Skeletal muscle tissue (tissue), 3 donors: ENCODE measurements at regions not wholly inside any gene's neighbourhood (a gene's known extent, or its start where the extent isn't known, plus 50 kb on each side); places are given as distances from the start of the nearest gene placed in this dataset.
"Not testable (repeated sequence)": the region's sequence is repeated elsewhere in the genome, so short reads cannot be mapped to it uniquely, and the experiment has no call there.

Experiments
- H3K27ac ChIP-seq: one replicate; pipeline ENCODE4 v1.7.0; 2013; ENCODE audit warnings: mild to moderate bottlenecking, low read depth, low read length, inconsistent platforms
- H3K27me3 ChIP-seq, 3 donors: one replicate each; pipeline ENCODE4 v1.7.0; 2013; ENCODE audit warnings: low read length in 3 of 3; ENCODE audit not compliant: control insufficient read depth in 3 of 3, insufficient read depth in 3 of 3
- H3K36me3 ChIP-seq, 3 donors: one replicate each; pipeline ENCODE4 v1.7.0; 2013; ENCODE audit warnings: low read length in 3 of 3; ENCODE audit not compliant: control insufficient read depth in 3 of 3, insufficient read depth in 3 of 3
- H3K4me1 ChIP-seq, 3 donors: one replicate each; pipeline ENCODE4 v1.7.0; 2013; ENCODE audit warnings: low read length in 3 of 3, mild to moderate bottlenecking in 3 of 3; ENCODE audit not compliant: control insufficient read depth in 3 of 3, insufficient read depth in 3 of 3
- H3K4me3 ChIP-seq, 3 donors: one replicate each; pipeline ENCODE4 v1.7.0; 2013; ENCODE audit warnings: low read length in 3 of 3
- H3K9ac ChIP-seq, 3 donors: one replicate each; pipeline ENCODE4 v1.7.0; 2013; ENCODE audit warnings: low read length in 3 of 3, mild to moderate bottlenecking in 3 of 3, moderate library complexity in 2 of 3, low read depth in 1 of 3
- H3K9me3 ChIP-seq, 3 donors: one replicate each; pipeline ENCODE4 v1.7.0; 2013; ENCODE audit warnings: low read length in 3 of 3; ENCODE audit not compliant: control insufficient read depth in 3 of 3
- donor health status: Osteomylitis.

- no peaks in the 10 kb centered on the region for H3K9me3 ChIP-seq
- no peaks in the 10 kb centered on the region for H3K4me1 ChIP-seq
- H3K27ac ChIP-seq: no peak overlapping the region
- H3K4me3 ChIP-seq: no peak overlapping the region
- no peaks in the 10 kb centered on the region for H3K27me3 ChIP-seq
- no peak overlapping the region for H3K9ac ChIP-seq
- H3K36me3 ChIP-seq: no peaks in the 10 kb centered on the region
These were observed 200.0 kb upstream of the GK2 start for GRCh38 chr4:79607979-79608378.

- H3K36me3 ChIP-seq: no peaks in the 10 kb centered on the region
- H3K27ac ChIP-seq: no peak overlapping the region
- no peak overlapping the region for H3K9ac ChIP-seq
- H3K27me3 ChIP-seq: no peaks in the 10 kb centered on the region
- H3K9me3 ChIP-seq: no peaks in the 10 kb centered on the region
- peaks cover 0 to 2% (median 0%) of the 10 kb centered on the region in 3 donors for H3K4me1 ChIP-seq
- no peak overlapping the region for H3K4me3 ChIP-seq
These were observed 196.1 kb upstream of the GK2 start for GRCh38 chr4:79604152-79604551.

GRCh38 chr4:79603681-79604080, 195.7 kb upstream of the GK2 start:
- Histone ChIP-seq H3K4me3 (no peak overlapping the region), H3K9me3 (no peaks in the 10 kb centered on the region), H3K4me1 (peaks cover 0 to 2% (median under 1%) of the 10 kb centered on the region in 3 donors), H3K27ac (no peak overlapping the region), H3K9ac (no peak overlapping the region), H3K36me3 (no peaks in the 10 kb centered on the region), H3K27me3 (no peaks in the 10 kb centered on the region)

GRCh38 chr4:79599691-79600090, 191.7 kb upstream of the GK2 start:
- H3K4me1 ChIP-seq: peaks cover 0 to 2% (median 2%) of the 10 kb centered on the region in 3 donors
- H3K9ac ChIP-seq: no peak overlapping the region
- no peaks in the 10 kb centered on the region for H3K27me3 ChIP-seq
- H3K9me3 ChIP-seq: no peaks in the 10 kb centered on the region
- H3K4me3 ChIP-seq: no peak overlapping the region
- H3K27ac ChIP-seq: no peak overlapping the region
- no peaks in the 10 kb centered on the region for H3K36me3 ChIP-seq

GRCh38 chr4:79598801-79599200, 190.8 kb upstream of the GK2 start:
- Histone ChIP-seq H3K4me3 (no peak overlapping the region), H3K9me3 (no peaks in the 10 kb centered on the region), H3K36me3 (no peaks in the 10 kb centered on the region), H3K27ac (no peak overlapping the region), H3K4me1 (peaks cover 0 to 2% (median 2%) of the 10 kb centered on the region in 3 donors), H3K9ac (no peak overlapping the region), H3K27me3 (no peaks in the 10 kb centered on the region)

GRCh38 chr4:79598214-79598613, 190.2 kb upstream of the GK2 start:
- H3K36me3 ChIP-seq: no peaks in the 10 kb centered on the region
- no peaks in the 10 kb centered on the region for H3K27me3 ChIP-seq
- no peaks in the 10 kb centered on the region for H3K9me3 ChIP-seq
- no peak overlapping the region for H3K9ac ChIP-seq
- H3K4me1 ChIP-seq: peaks cover 0 to 2% (median 2%) of the 10 kb centered on the region in 3 donors
- H3K27ac ChIP-seq: no peak overlapping the region
- H3K4me3 ChIP-seq: no peak overlapping the region

GRCh38 chr4:79597266-79597665, 189.2 kb upstream of the GK2 start:
- H3K36me3 ChIP-seq: no peaks in the 10 kb centered on the region
- H3K9ac ChIP-seq: no peak overlapping the region
- no peaks in the 10 kb centered on the region for H3K27me3 ChIP-seq
- peaks cover 0 to 2% (median 2%) of the 10 kb centered on the region in 3 donors for H3K4me1 ChIP-seq
- H3K4me3 ChIP-seq: no peak overlapping the region
- H3K27ac ChIP-seq: no peak overlapping the region
- no peaks in the 10 kb centered on the region for H3K9me3 ChIP-seq

- H3K9me3 ChIP-seq: not testable (repeated sequence)
These were observed 184.2 kb upstream of the GK2 start for GRCh38 chr4:79592218-79592617.

GRCh38 chr4:79588679-79589078, 180.7 kb upstream of the GK2 start:
- H3K9ac ChIP-seq: no peak overlapping the region
- no peaks in the 10 kb centered on the region for H3K9me3 ChIP-seq
- H3K27me3 ChIP-seq: no peaks in the 10 kb centered on the region
- no peak overlapping the region for H3K4me3 ChIP-seq
- no peak overlapping the region for H3K27ac ChIP-seq
- peaks cover 0 to 4% (median 0%) of the 10 kb centered on the region in 3 donors for H3K4me1 ChIP-seq
- H3K36me3 ChIP-seq: no peaks in the 10 kb centered on the region

More at GRCh38 chr4:79592218-79592617, 184.2 kb upstream of the GK2 start:
- not testable (repeated sequence) for H3K27ac ChIP-seq, H3K4me1 ChIP-seq, H3K27me3 ChIP-seq, H3K36me3 ChIP-seq, H3K9ac ChIP-seq, H3K4me3 ChIP-seq

GRCh38 chr4:79587207-79587606, 179.2 kb upstream of the GK2 start:
- not testable (repeated sequence) for H3K4me1 ChIP-seq, H3K27me3 ChIP-seq, H3K27ac ChIP-seq, H3K9ac ChIP-seq, H3K9me3 ChIP-seq, H3K4me3 ChIP-seq, H3K36me3 ChIP-seq

- H3K36me3 ChIP-seq: no peaks in the 10 kb centered on the region
- no peaks in the 10 kb centered on the region for H3K9me3 ChIP-seq
- peaks cover 0 to 4% (median 0%) of the 10 kb centered on the region in 3 donors for H3K4me1 ChIP-seq
- no peak overlapping the region for H3K9ac ChIP-seq
- H3K4me3 ChIP-seq: no peak overlapping the region
- no peak overlapping the region for H3K27ac ChIP-seq
- H3K27me3 ChIP-seq: no peaks in the 10 kb centered on the region
These were observed 177.8 kb upstream of the GK2 start for GRCh38 chr4:79585834-79586233.
